DMS53 treated with DMSO at 0.1 percent for 48 hours (cell line): ENCODE measurements at regions not wholly inside any gene's neighbourhood (a gene's known extent, or its start where the extent isn't known, plus 50 kb on each side); places are given as distances from the start of the nearest gene placed in this dataset.

Experiments used
- DNase-seq: peaks from one replicate; lab custom pipeline; 2025; ENCODE audit not compliant: unreplicated experiment; lab: John Stamatoyannopoulos, UW

DNA sequence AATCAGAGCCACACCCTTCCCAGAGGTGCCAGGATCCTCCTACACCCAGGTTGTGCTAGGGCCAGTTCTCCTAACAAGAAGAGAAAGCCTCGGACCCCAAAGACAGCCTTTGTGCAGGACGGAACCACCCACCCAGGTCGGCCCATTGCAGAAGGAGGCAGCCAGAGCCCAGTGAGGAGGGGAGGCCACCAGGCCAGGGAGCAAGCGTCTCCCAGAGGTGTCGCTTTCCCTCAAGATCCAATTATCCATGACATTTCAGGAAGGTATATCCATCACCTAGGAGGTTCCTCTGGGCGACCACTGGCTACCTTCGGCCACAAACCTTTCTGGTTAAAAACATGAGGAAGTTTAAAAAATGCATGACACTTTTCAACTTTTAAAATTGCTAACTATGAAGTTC lies 87.4 kb upstream of the THBS2 start:
- DNase-seq: no peak

GRCh38 chr6:169340395-169340794 lies 86.7 kb upstream of the THBS2 start:
- peak; percentile 15 for DNase-seq

GRCh38 chr6:169339731-169340309 lies 86.2 kb upstream of the THBS2 start:
- DNase-seq: no peak

- no peak for DNase-seq
Measured at GRCh38 chr6:169339025-169339424, 85.4 kb upstream of the THBS2 start.

DNA sequence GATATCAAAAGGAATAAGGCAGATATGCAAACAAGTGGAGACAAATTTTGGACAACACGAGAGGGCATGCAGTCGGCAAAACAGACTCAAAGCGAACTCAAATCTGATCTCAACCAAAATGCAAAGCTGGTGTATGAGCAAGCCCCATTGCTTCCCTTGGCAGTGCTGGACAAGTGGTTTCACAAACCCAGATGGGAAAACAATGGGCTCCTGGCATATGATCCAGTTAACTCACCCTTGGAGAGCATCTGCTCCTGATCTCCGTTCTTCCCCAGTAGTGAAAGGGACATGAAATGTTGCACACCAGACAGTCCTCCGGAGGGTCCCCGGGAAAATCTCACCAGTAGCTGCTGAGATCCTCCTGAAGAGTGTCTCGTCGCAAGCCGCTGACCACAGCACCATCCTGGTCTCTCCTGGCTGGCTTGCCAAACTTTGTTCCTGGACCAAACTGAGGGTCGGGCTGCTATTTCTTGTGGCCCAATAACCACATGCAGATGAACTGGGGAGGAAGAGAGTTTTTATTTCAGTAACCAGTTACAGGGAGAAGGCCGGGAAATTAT lies 84.3 kb upstream of the THBS2 start:
- no peak for DNase-seq

- DNase-seq: no peak
Measured at GRCh38 chr6:169335301-169335700, 81.7 kb upstream of the THBS2 start.

GRCh38 chr6:169332250-169332649 lies 78.6 kb upstream of the THBS2 start:
- DNase-seq: no peak

DNA sequence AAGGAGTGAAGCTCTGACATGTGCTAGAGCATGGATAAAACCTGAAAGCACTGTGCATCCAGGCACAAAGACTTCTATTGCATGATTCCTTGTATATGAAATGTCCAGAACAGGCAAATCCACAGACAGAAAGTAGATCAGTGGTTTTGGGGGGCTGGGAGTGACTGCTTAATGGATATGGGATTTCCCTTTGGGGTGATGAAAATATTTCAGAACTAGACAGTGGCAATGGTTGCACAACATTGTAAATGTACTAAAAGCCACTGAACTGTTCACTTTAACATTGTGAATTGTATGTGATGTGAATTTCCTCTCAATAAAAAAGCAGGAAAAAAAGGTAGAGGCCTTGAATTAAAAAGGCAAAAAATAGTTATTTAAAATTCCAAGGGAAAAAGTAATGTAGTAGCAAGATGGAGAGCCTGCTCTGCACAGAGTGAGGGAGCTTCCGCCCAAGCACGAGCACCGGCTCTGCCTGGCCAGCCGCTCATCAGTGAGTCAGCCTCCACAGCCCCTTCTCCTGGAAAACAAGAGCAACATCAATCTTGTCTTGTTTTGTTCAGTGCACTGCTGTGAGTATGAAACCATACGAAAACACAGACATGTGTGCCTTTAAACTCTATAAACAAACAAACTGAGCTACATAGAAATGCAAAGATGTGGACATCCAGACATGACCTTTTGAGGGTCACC lies 74.6 kb upstream of the THBS2 start:
- DNase-seq: no peak

- peak; percentile 21 for DNase-seq
Measured at GRCh38 chr6:169326067-169326799, 72.6 kb upstream of the THBS2 start.

DNA sequence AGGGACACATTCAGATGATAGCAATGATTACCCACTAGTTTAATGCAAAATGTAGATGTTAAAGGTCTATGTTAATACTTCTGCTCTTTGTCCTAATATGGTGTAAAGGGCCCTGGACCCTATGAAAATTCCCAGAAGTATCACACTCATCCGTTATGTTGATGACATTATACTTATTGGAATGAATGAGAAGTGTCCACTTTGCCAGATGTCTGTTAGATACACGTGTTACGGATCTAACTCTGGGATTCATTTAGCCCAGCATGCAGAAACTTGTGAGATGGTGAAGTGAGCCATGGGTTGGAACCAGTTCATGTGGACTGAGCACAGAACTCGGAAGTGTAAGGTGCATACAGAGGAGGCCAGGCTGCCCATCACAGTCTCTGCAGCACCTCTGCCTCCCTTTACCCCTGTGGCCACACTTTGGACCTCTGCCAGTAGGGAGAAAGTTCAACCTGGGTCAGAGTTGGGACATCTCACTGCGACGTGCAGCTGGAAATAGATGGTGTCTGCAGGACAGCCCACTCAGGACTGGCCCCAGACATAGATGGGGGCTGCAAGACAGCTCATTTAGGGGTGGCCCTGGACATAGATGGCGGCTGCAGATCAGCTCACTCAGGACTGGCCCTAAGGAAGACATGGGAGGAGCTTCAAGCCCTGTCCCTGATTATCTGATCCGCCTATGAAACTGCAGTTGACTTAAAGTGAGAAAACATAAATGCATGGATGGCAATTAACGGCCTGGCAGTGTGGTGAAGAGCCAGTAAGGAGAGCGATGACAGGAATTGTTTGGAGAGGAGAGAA lies 71.2 kb upstream of the THBS2 start:
- DNase-seq: no peak

DNA sequence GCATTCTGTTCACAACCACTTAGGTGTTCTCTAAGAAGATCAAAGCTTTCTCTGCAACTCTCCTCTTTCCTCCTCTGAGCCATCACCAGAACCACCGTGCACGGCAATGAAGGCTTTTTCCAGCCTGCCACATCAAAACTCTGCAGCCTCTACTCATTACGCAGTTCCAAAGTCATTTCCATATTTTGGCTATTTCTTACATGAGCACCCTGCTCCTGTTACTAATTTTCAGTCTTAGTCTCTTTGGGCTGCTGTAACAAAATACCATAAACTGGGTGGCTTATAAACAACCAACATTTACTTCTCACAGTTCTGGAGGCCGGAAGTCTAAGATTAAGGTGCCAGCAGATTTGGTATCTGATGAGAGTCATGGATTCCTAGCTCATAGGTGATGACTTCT lies 70.4 kb upstream of the THBS2 start:
- no peak for DNase-seq

DNA sequence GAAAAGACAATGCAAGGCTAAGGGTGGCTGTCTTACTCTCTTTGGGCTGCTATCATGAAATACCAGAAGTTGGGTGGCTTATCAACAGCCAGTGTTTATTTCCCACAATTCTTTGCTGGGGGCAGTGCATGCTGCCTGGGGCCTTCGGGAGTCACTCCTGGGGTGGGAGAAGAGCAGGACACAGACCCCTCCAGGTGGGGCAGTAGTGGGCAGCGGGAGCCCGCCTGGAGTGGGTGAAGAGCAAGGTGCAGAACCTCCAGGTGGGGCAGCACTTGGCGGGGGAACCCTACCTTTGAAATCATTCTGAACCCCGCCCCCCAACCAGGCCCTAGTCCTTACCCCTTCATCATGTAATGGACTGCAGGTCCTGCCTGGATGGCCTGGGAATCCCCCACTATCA lies 69.6 kb upstream of the THBS2 start:
- no peak for DNase-seq

- DNase-seq: no peak
Measured at GRCh38 chr6:169321546-169321945, 67.9 kb upstream of the THBS2 start.

GRCh38 chr6:169320013-169320412 lies 66.4 kb upstream of the THBS2 start:
- no peak for DNase-seq

- no peak for DNase-seq
Measured at GRCh38 chr6:169317441-169318202, 64.0 kb upstream of the THBS2 start.

- DNase-seq: no peak
Measured at GRCh38 chr6:169316651-169317050, 63.0 kb upstream of the THBS2 start.

- DNase-seq: no peak
Measured at GRCh38 chr6:169315830-169316614, 62.4 kb upstream of the THBS2 start.

GRCh38 chr6:169313347-169314010 lies 59.8 kb upstream of the THBS2 start:
- no peak for DNase-seq

DNA sequence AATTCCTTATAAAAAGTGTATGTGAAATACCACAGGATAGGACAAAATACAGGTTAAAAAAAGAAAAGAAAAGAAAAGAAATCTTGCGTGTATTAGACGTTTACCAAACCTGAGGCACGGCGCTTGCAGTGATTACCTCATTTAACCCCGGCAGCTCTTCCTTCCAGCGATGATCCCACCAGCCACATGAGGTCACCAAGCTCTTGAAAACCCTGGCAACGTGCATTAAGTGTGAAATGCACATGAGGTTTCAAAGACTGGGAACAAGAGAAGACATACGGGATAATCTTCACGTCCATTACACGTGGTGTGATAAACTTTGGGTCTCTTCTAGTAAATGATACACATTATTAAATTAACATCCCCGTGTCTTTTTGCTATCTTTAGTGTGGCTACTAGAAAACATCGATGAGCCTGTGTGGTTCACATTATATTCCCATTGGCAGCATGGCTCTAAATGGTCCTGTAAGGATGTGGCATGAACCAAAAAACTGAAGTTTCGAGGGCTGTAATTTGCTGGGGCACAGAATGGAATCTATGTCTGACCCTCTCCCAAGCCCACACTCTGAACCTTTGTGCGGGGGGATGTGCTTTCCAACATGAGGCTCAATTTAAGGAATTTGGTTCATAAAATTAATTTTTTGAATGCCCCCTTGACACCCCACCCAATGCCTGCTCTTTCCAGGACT lies 59.2 kb upstream of the THBS2 start:
- no peak for DNase-seq
